HCT116 (cell line): ENCODE measurements at regions not wholly inside any gene's neighbourhood (a gene's known extent, or its start where the extent isn't known, plus 50 kb on each side); places are given as distances from the start of the nearest gene placed in this dataset.

Experiments used
- ATAC-seq: fragments of 200-7000 bp; cut with Tn5 transposase; 2 replicates; pipeline ENCODE4 v1.9.1; 2020; ENCODE audit warnings: mild to moderate bottlenecking, moderate library complexity
- BruUV-seq: library from RNA; stranded (reverse); fragments of 400-500 nt; replicated peaks from 2 replicates; lab custom pipeline; 2021; lab: Mats Ljungman, UMichigan
- CTCF ChIA-PET: fragments of 300-600 bp; sonication (Branson Sonifier 250); formaldehyde crosslinking; loops from one replicate; lab custom pipeline; 2021; ENCODE audit warnings: antibody characterized with exemption; lab: Charles Lee
- POLR2A ChIA-PET: fragments of 300-600, 350-600 bp; sonication (Branson Sonifier 250); formaldehyde crosslinking; loops from one replicate; lab custom pipeline; 2021; ENCODE audit warnings: antibody characterized with exemption; lab: Charles Lee
- RAD21 ChIA-PET, 2 experiments: fragments of 300-600 bp; sonication (Branson Sonifier 250); formaldehyde crosslinking; loops; one replicate each; lab custom pipeline; 2023; ENCODE audit warnings: low total read pairs in 2 of 2; ENCODE audit not compliant: uncharacterized antibody in 2 of 2, unreplicated experiment in 2 of 2, low non-redundant PET in 1 of 2; lab: Charles Lee
- DNase-seq: peaks from one replicate; pipeline ENCODE4 v3.0.0-alpha.2; 2010; ENCODE audit warnings: low read depth, low spot score
- H2AFZ ChIP-seq: fragments of 200-600 bp; shearing (Covaris generic), sonication (generic); 2 replicates; pipeline ENCODE4 v1.6.1; 2017; ENCODE audit warnings: low read depth, mixed run types, mixed read lengths, antibody characterized with exemption, low read length; ENCODE audit not compliant: poor library complexity, severe bottlenecking
- H3K27ac ChIP-seq: 2 replicates; pipeline ENCODE4 v1.5.1; 2012; ENCODE audit warnings: low read depth, low read length
- H3K27me3 ChIP-seq: fragments of 200-600 bp; sonication (generic); 2 replicates; pipeline ENCODE4 v1.6.1; 2016; ENCODE audit warnings: mixed run types, low read length, mixed read lengths; ENCODE audit not compliant: insufficient read depth
- H3K36me3 ChIP-seq, 2 experiments: fragments of 200-500 bp in 1 of 2; fragments of 200-600 bp in 1 of 2; sonication (Bioruptor generic) in 1 of 2; sonication (generic) in 1 of 2; 2 replicates each; pipeline versions ENCODE4 v1.5.1 to v1.6.1; 2014 to 2016; ENCODE audit warnings: low read length in 2 of 2, inconsistent platforms in 1 of 2, mixed read lengths in 1 of 2, mixed run types in 1 of 2; ENCODE audit not compliant: insufficient read depth in 2 of 2, control insufficient read depth in 1 of 2
- H3K4me1 ChIP-seq, 2 experiments: fragments of 200-600 bp in 1 of 2; sonication (generic) in 1 of 2; 2 replicates each; pipeline versions ENCODE4 v1.5.1 to v1.6.1; 2012 to 2017; ENCODE audit warnings: low read length in 2 of 2, inconsistent platforms in 1 of 2, mild to moderate bottlenecking in 1 of 2, mixed read lengths in 1 of 2, mixed run types in 1 of 2, moderate library complexity in 1 of 2; ENCODE audit not compliant: insufficient read depth in 2 of 2, control insufficient read depth in 1 of 2
- H3K4me2 ChIP-seq: fragments of 200-600 bp; sonication (generic); 2 replicates; pipeline ENCODE4 v1.6.1; 2017; ENCODE audit warnings: mixed run types, low read length, mixed read lengths
- H3K4me3 ChIP-seq, 2 experiments: fragments of 200-600 bp in 1 of 2; sonication (generic) in 1 of 2; replicated peaks in 1 of 2; 2 replicates each; pipeline ENCODE4 v1.5.1; 2011 to 2016; ENCODE audit warnings: low read length in 2 of 2, control low read depth in 1 of 2, low read depth in 1 of 2, mild to moderate bottlenecking in 1 of 2, mixed read lengths in 1 of 2, mixed run types in 1 of 2
- H3K79me2 ChIP-seq: fragments of 200-600 bp; sonication (generic); 2 replicates; pipeline ENCODE4 v1.6.1; 2017; ENCODE audit warnings: mild to moderate bottlenecking, mixed run types, low read length, moderate library complexity, mixed read lengths; ENCODE audit not compliant: insufficient read depth
- H3K9ac ChIP-seq: fragments of 200-600 bp; sonication (generic); 2 replicates; pipeline ENCODE4 v1.6.1; 2016; ENCODE audit warnings: low read length, mixed read lengths
- H3K9me2 ChIP-seq: fragments of 200-600 bp; sonication (generic), shearing (Covaris generic); 2 replicates; pipeline ENCODE4 v1.6.1; 2017; ENCODE audit warnings: mixed run types, mild to moderate bottlenecking, moderate library complexity; ENCODE audit not compliant: insufficient read depth
- H3K9me3 ChIP-seq, 2 experiments: fragments of 200-500 bp in 1 of 2; fragments of 200-600 bp in 1 of 2; sonication (Bioruptor generic) in 1 of 2; sonication (generic) in 1 of 2; 2 replicates each; pipeline ENCODE4 v1.6.1; 2014 to 2017; ENCODE audit warnings: low read length in 2 of 2, mixed read lengths in 2 of 2, inconsistent platforms in 1 of 2, low read depth in 1 of 2, mild to moderate bottlenecking in 1 of 2, mixed run types in 1 of 2, moderate library complexity in 1 of 2; ENCODE audit not compliant: control insufficient read depth in 1 of 2, insufficient read depth in 1 of 2
- H4K20me1 ChIP-seq: fragments of 200-600 bp; sonication (generic), shearing (Covaris generic); 2 replicates; pipeline ENCODE4 v1.6.1; 2017; ENCODE audit warnings: mixed run types, mild to moderate bottlenecking, moderate library complexity; ENCODE audit not compliant: insufficient read depth
- ELF1 ChIP-seq: IDR thresholded peaks from 2 replicates; pipeline ENCODE4 v1.6.1; 2012; ENCODE audit warnings: low read depth, borderline replicate concordance
- EZH2phosphoT487 ChIP-seq: fragments of 200-600 bp; IDR thresholded peaks from 2 replicates; pipeline ENCODE4 v1.6.1; 2018; ENCODE audit warnings: antibody characterized with exemption, borderline replicate concordance
- FOSL1 ChIP-seq: IDR thresholded peaks from 2 replicates; pipeline ENCODE4 v1.6.1; 2012; ENCODE audit warnings: low read depth
- SRF ChIP-seq: IDR thresholded peaks from 2 replicates; pipeline ENCODE4 v1.6.1; 2012; ENCODE audit warnings: low read depth
- intact Hi-C: fragments of 100-400 bp; cut with micrococcal nuclease; formaldehyde crosslinking; loops from 2 replicates; pipeline ENCODE4 v1.10.0; 2022

- Histone ChIP-seq H3K36me3 (no peaks in the 10 kb centered on the region), H4K20me1 (no peaks in the 10 kb centered on the region), H3K9ac (no peak overlapping the region), H2AFZ (no peak overlapping the region), H3K27ac (no peak overlapping the region), H3K4me3 (no peak overlapping the region), H3K4me2 (no peak overlapping the region), H3K79me2 (no peaks in the 10 kb centered on the region), H3K27me3 (no peaks in the 10 kb centered on the region), H3K9me3 (peaks cover 0 to 5% of the 10 kb centered on the region in 2 experiments; a peak in 2 of 4 replicates), H3K4me1 (no peaks in the 10 kb centered on the region), H3K9me2 (no peaks in the 10 kb centered on the region)
- ATAC-seq (no peak), DNase-seq (no peak)
- CTCF ChIA-PET = no interaction called here
- POLR2A ChIA-PET = no interaction called here
- intact Hi-C loops = no loop called here
- no TSS peak for BruUV-seq
- no peak for TF ChIP-seq FOSL1
- RAD21 ChIA-PET = no interaction called here
Observed at GRCh38 chr7:70913924-70914323, 218.0 kb upstream of the GALNT17 start.

GRCh38 chr7:70915067-70915466 is 216.9 kb upstream of the GALNT17 start:
- Histone ChIP-seq H3K79me2 (no peaks in the 10 kb centered on the region), H3K27me3 (no peaks in the 10 kb centered on the region), H3K9me2 (no peaks in the 10 kb centered on the region), H3K4me1 (no peaks in the 10 kb centered on the region), H4K20me1 (no peaks in the 10 kb centered on the region), H2AFZ (no peak overlapping the region), H3K4me2 (no peak overlapping the region), H3K36me3 (no peaks in the 10 kb centered on the region), H3K4me3 (no peak overlapping the region), H3K9ac (no peak overlapping the region), H3K9me3 (peaks cover 0 to 5% of the 10 kb centered on the region in 2 experiments; a peak in 2 of 4 replicates), H3K27ac (no peak overlapping the region)
- BruUV-seq = no TSS peak
- ChIA-PET POLR2A (no interaction called here), RAD21 (no interaction called here), CTCF (no interaction called here)
- TF ChIP-seq EZH2phosphoT487 = no peak
- no peak for TF ChIP-seq ELF1
- TF ChIP-seq SRF = no peak
- DNase-seq (no peak), ATAC-seq (no peak)
- intact Hi-C loops = no loop called here
